GM12872 (cell line): ENCODE measurements at regions not wholly inside any gene's neighbourhood (a gene's known extent, or its start where the extent isn't known, plus 50 kb on each side); places are given as distances from the start of the nearest gene placed in this dataset.

Source experiments
- CTCF ChIP-seq: IDR thresholded peaks from 3 replicates; pipeline ENCODE4 v1.5.1; 2011; ENCODE audit warnings: low read depth, mild to moderate bottlenecking, low read length, moderate library complexity; ENCODE audit not compliant: insufficient read depth

GRCh38 chr2:128768041-128768440, 449.4 kb upstream of the HS6ST1 start:
- TF ChIP-seq CTCF = no peak

DNA sequence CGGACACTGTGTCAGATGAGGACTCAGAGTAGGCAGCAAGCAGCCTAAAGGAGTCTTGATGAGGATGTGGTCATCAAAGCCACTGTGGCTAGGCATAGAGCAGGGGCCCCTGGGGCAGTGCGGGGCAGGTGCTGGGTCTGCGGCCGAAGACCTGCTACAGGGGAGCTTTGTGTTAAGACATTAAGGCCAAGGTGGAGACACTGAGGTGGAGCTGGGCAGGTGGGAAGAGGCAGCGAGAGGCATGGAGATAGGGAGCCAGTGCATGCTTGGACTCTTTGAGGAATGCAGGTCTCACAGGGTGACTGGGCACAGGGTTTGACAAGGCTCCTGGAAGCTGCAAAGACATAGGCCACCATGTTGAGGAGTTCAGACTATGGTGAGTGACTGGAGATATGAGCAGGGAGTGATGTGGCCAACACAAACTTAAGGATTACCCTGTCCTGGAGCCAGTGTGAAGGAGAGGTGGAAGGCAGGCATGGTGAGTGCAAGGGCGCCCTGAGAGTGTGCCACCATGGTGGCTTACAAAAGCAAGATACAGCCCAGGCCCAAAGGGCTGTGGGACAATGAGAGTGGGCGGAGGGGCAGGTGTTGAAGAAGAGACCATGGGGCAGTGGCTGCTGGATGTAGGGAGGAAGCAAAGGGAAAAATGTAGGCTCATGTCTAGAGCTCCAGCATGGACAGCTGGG, 450.9 kb upstream of the HS6ST1 start:
- no peak for TF ChIP-seq CTCF

DNA sequence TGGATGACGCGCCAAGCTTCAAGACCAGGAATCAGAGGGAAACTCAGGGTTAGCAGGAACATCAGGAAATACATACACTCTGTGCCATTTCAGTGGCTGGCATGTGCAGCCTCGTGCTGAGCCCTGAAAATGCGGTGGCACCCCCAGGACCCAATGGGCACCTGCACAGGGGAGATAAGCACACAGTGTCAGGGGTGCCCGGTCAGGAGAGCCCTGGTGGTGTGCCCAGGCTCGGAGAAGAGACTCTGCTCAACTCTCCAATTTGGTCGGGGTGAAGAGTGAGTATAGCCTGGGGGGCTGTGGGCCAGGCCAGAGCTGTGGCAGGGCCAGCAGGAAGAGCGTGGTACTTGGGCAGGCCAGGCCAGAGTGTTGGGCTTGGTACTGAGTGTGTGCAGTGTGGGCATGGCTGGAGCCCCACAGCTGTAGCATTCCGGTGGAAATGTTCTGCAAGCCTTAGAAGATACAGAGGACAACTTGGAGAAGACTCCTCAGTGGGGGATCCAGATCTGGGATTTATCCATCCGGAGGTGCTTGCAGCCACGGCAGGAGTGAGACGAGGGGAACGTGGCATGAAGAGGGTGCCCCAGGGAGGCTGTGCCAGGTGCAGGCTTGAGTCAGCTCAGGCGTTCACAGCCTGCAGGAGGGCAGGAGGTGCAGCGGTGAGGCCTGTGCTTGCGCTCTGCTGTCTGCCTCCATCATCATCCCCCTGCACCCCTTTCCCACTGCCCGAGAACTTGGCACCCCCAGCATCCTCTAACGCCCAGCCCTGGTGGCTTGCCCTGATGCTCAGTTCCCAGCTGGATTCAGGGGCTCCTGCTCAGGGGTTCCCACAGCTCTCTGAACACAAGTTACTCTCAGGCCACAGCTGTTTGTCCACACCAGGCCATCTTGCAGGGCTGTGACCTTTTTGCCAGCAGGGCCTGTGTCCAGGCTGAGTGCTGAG, 451.7 kb upstream of the HS6ST1 start:
- TF ChIP-seq CTCF = no peak

DNA sequence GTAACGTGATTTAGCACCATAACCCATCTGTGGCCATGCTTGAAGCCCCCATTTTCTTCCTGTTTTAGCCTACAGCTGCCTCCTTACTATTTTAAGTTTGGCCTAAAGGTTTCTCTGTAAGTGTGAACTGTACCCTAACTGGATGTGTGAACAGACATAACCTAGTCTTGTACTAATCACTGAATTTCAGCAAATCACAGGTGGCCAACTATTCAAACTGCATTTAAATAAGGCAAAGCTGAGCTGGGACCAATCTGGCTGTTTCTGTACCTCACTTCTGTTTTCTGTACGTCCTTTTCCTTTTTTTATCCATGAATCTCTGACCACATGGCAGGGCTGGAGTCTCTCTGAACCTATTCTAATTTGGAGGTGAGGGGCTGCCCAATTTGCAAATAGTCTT, 452.7 kb upstream of the HS6ST1 start:
- TF ChIP-seq CTCF = no peak

- no peak for TF ChIP-seq CTCF
Measured at GRCh38 chr2:128772671-128773070, 454.0 kb upstream of the HS6ST1 start.

DNA sequence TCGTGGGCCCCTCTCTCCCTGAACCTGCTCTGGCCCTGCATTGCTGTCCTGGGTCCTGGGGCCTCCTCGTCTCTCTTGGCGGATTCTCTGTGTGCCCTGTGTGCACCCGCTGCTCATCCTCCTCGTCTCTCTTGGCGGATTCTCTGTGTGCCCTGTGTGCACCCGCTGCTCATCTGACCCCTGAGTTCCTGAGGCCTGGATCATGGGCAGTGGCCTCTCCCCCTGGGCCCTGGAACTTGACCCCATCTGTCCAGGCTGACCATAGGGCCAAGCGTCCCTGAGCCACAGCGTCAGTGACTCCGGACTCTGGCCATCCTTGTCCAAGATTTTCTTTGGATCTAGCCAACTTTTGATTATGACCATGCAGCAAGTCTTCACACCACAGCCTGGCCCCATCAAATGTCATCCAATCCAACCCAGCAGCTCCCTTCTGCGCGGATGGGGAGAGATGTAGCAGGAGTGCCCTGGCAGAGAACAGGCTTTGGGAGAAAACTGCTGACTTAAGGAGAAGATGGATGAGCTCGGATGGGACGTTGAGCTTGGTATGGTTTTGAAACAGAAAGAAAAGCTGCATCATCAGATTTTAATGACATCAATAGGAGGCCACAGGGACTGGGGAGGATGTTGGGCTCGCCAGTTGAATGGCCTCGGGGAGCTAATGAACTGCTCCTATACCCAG, 455.1 kb upstream of the HS6ST1 start:
- no peak for TF ChIP-seq CTCF
